ENCODE measurements at regions not wholly inside any gene's neighbourhood (a gene's known extent, or its start where the extent isn't known, plus 50 kb on each side); places are given as distances from the start of the nearest gene placed in this dataset.

- TF ChIP-seq POLR2A (IDR thresholded peaks at IDR 0.05; ENCODE audit: low read depth, low read length) (no peak), POLR2AphosphoS5 (IDR thresholded peaks at IDR 0.05; ENCODE audit: low read depth, low read length) (no peak), TAF1 (IDR thresholded peaks at IDR 0.05; ENCODE audit: borderline replicate concordance, low read depth, low read length) (no peak)
Measured at GRCh38 chr5:89934069-89934468, 475.5 kb downstream of the CETN3 start.

Data from GM12892 (cell line).